ENCODE measurements at regions not wholly inside any gene's neighbourhood (a gene's known extent, or its start where the extent isn't known, plus 50 kb on each side); places are given as distances from the start of the nearest gene placed in this dataset.
"Not testable (repeated sequence)": the region's sequence is repeated elsewhere in the genome, so short reads cannot be mapped to it uniquely, and the experiment has no call there.

- H3K27me3 Mint-ChIP-seq, result peaks cover 51% of the 10 kb centered on the region
- DNase-seq, result no peak
- H3K36me3 Mint-ChIP-seq (ENCODE audit: low read depth), result no peaks in the 10 kb centered on the region
- no peak overlapping the region for H3K4me3 Mint-ChIP-seq
- no peaks in the 10 kb centered on the region for H3K4me1 Mint-ChIP-seq (ENCODE audit: low read depth)
- H3K9me3 Mint-ChIP-seq, result no peaks in the 10 kb centered on the region
- no peak overlapping the region for H3K27ac Mint-ChIP-seq
These were observed 137.9 kb downstream of the MAGEB17 start for GRCh38 chrX:16305187-16305586.

- Mint-ChIP-seq H3K27ac (no peak overlapping the region), H3K36me3 (ENCODE audit: low read depth) (no peaks in the 10 kb centered on the region), H3K4me3 (no peak overlapping the region), H3K27me3 (peaks cover 55% of the 10 kb centered on the region), H3K4me1 (ENCODE audit: low read depth) (no peaks in the 10 kb centered on the region), H3K9me3 (no peaks in the 10 kb centered on the region)
- no peak for DNase-seq
These were observed 140.7 kb downstream of the MAGEB17 start for GRCh38 chrX:16307950-16308349.

GRCh38 chrX:16308773-16309172 lies 141.5 kb downstream of the MAGEB17 start:
- H3K4me3 Mint-ChIP-seq, result no peak overlapping the region
- no peaks in the 10 kb centered on the region for H3K9me3 Mint-ChIP-seq
- DNase-seq, result no peak
- H3K4me1 Mint-ChIP-seq (ENCODE audit: low read depth), result no peaks in the 10 kb centered on the region
- no peak overlapping the region for H3K27ac Mint-ChIP-seq
- peaks cover 58% of the 10 kb centered on the region for H3K27me3 Mint-ChIP-seq
- no peaks in the 10 kb centered on the region for H3K36me3 Mint-ChIP-seq (ENCODE audit: low read depth)

GRCh38 chrX:16310326-16310725 lies 143.0 kb downstream of the MAGEB17 start:
- no peaks in the 10 kb centered on the region for H3K36me3 Mint-ChIP-seq (ENCODE audit: low read depth)
- DNase-seq, result no peak
- no peaks in the 10 kb centered on the region for H3K9me3 Mint-ChIP-seq
- peaks cover 69% of the 10 kb centered on the region for H3K27me3 Mint-ChIP-seq
- no peak overlapping the region for H3K27ac Mint-ChIP-seq
- no peak overlapping the region for H3K4me3 Mint-ChIP-seq
- H3K4me1 Mint-ChIP-seq (ENCODE audit: low read depth), result no peaks in the 10 kb centered on the region

GRCh38 chrX:16311671-16312070 lies 144.4 kb downstream of the MAGEB17 start:
- Mint-ChIP-seq H3K27me3 (peaks cover 72% of the 10 kb centered on the region), H3K27ac (no peak overlapping the region), H3K9me3 (no peaks in the 10 kb centered on the region), H3K4me1 (ENCODE audit: low read depth) (no peaks in the 10 kb centered on the region), H3K4me3 (no peak overlapping the region), H3K36me3 (ENCODE audit: low read depth) (no peaks in the 10 kb centered on the region)
- no peak for DNase-seq

- H3K9me3 Mint-ChIP-seq, result no peaks in the 10 kb centered on the region
- H3K4me3 Mint-ChIP-seq, result no peak overlapping the region
- DNase-seq, result no peak
- H3K27me3 Mint-ChIP-seq, result peaks cover 68% of the 10 kb centered on the region
- H3K4me1 Mint-ChIP-seq (ENCODE audit: low read depth), result no peaks in the 10 kb centered on the region
- H3K36me3 Mint-ChIP-seq (ENCODE audit: low read depth), result no peaks in the 10 kb centered on the region
- H3K27ac Mint-ChIP-seq, result no peak overlapping the region
These were observed 145.7 kb downstream of the MAGEB17 start for GRCh38 chrX:16312761-16313623.

GRCh38 chrX:16316331-16316730 lies 149.1 kb downstream of the MAGEB17 start:
- Mint-ChIP-seq H3K27ac (no peak overlapping the region), H3K27me3 (peaks cover 49% of the 10 kb centered on the region), H3K9me3 (no peaks in the 10 kb centered on the region), H3K36me3 (ENCODE audit: low read depth) (no peaks in the 10 kb centered on the region), H3K4me3 (no peak overlapping the region), H3K4me1 (ENCODE audit: low read depth) (no peaks in the 10 kb centered on the region)
- no peak for DNase-seq

- Mint-ChIP-seq H3K9me3 (no peaks in the 10 kb centered on the region), H3K4me3 (no peak overlapping the region), H3K36me3 (ENCODE audit: low read depth) (no peaks in the 10 kb centered on the region), H3K4me1 (ENCODE audit: low read depth) (no peaks in the 10 kb centered on the region), H3K27ac (no peak overlapping the region), H3K27me3 (peaks cover 37% of the 10 kb centered on the region)
- DNase-seq, result no peak
These were observed 152.6 kb downstream of the MAGEB17 start for GRCh38 chrX:16319929-16320328.

GRCh38 chrX:16320765-16321355 lies 153.6 kb downstream of the MAGEB17 start:
- no peaks in the 10 kb centered on the region for H3K36me3 Mint-ChIP-seq (ENCODE audit: low read depth)
- no peak overlapping the region for H3K27ac Mint-ChIP-seq
- H3K4me1 Mint-ChIP-seq (ENCODE audit: low read depth), result no peaks in the 10 kb centered on the region
- H3K27me3 Mint-ChIP-seq, result peaks cover 30% of the 10 kb centered on the region
- DNase-seq, result no peak
- H3K4me3 Mint-ChIP-seq, result no peak overlapping the region
- no peaks in the 10 kb centered on the region for H3K9me3 Mint-ChIP-seq

GRCh38 chrX:16333453-16333852 lies 166.2 kb downstream of the MAGEB17 start:
- no peak overlapping the region for H3K27ac Mint-ChIP-seq
- no peaks in the 10 kb centered on the region for H3K9me3 Mint-ChIP-seq
- DNase-seq, result no peak
- peaks cover 22% of the 10 kb centered on the region for H3K27me3 Mint-ChIP-seq
- peaks cover 10% of the 10 kb centered on the region for H3K4me1 Mint-ChIP-seq (ENCODE audit: low read depth)
- H3K36me3 Mint-ChIP-seq (ENCODE audit: low read depth), result no peaks in the 10 kb centered on the region
- H3K4me3 Mint-ChIP-seq, result no peak overlapping the region

GRCh38 chrX:16335181-16335580 lies 167.9 kb downstream of the MAGEB17 start:
- H3K27me3 Mint-ChIP-seq, result peaks cover 19% of the 10 kb centered on the region
- H3K4me3 Mint-ChIP-seq, result no peak overlapping the region
- H3K4me1 Mint-ChIP-seq (ENCODE audit: low read depth), result peaks cover 10% of the 10 kb centered on the region
- no peak for DNase-seq
- H3K36me3 Mint-ChIP-seq (ENCODE audit: low read depth), result no peaks in the 10 kb centered on the region
- no peaks in the 10 kb centered on the region for H3K9me3 Mint-ChIP-seq
- H3K27ac Mint-ChIP-seq, result no peak overlapping the region

GRCh38 chrX:16347968-16348670 lies 180.8 kb downstream of the MAGEB17 start:
- Mint-ChIP-seq H3K9me3 (no peaks in the 10 kb centered on the region), H3K4me1 (ENCODE audit: low read depth) (no peaks in the 10 kb centered on the region)

GRCh38 chrX:16357902-16358301 lies 190.6 kb downstream of the MAGEB17 start:
- H3K27ac Mint-ChIP-seq, result no peak overlapping the region
- no peak overlapping the region for H3K4me3 Mint-ChIP-seq
- H3K4me1 Mint-ChIP-seq (ENCODE audit: low read depth), result no peaks in the 10 kb centered on the region
- H3K27me3 Mint-ChIP-seq, result peaks cover 40% of the 10 kb centered on the region
- no peaks in the 10 kb centered on the region for H3K36me3 Mint-ChIP-seq (ENCODE audit: low read depth)
- no peaks in the 10 kb centered on the region for H3K9me3 Mint-ChIP-seq
- DNase-seq, result no peak

More at GRCh38 chrX:16347968-16348670, 180.8 kb downstream of the MAGEB17 start:
- Mint-ChIP-seq H3K27me3 (peaks cover 53% of the 10 kb centered on the region), H3K4me3 (no peak overlapping the region), H3K27ac (no peak overlapping the region), H3K36me3 (ENCODE audit: low read depth) (no peaks in the 10 kb centered on the region)
- DNase-seq, result no peak

- H3K27me3 Mint-ChIP-seq, result peaks cover 40% of the 10 kb centered on the region
- H3K27ac Mint-ChIP-seq; H3K9me3 Mint-ChIP-seq; DNase-seq; H3K4me1 Mint-ChIP-seq (ENCODE audit: low read depth); H3K36me3 Mint-ChIP-seq (ENCODE audit: low read depth); H3K4me3 Mint-ChIP-seq: not testable (repeated sequence)
These were observed 192.8 kb downstream of the MAGEB17 start for GRCh38 chrX:16360056-16360455.

- no peak overlapping the region for H3K27ac Mint-ChIP-seq
- H3K4me1 Mint-ChIP-seq (ENCODE audit: low read depth), result no peaks in the 10 kb centered on the region
- H3K4me3 Mint-ChIP-seq, result no peak overlapping the region
- no peak for DNase-seq
- no peaks in the 10 kb centered on the region for H3K9me3 Mint-ChIP-seq
- peaks cover 37% of the 10 kb centered on the region for H3K27me3 Mint-ChIP-seq
- no peaks in the 10 kb centered on the region for H3K36me3 Mint-ChIP-seq (ENCODE audit: low read depth)
These were observed 201.4 kb downstream of the MAGEB17 start for GRCh38 chrX:16368696-16369095.
